ENCODE measurements at regions not wholly inside any gene's neighbourhood (a gene's known extent, or its start where the extent isn't known, plus 50 kb on each side); places are given as distances from the start of the nearest gene placed in this dataset.

GRCh38 chr10:9015447-9015846 is 961.0 kb downstream of the GATA3 start:
- TF ChIP-seq CTCF (IDR thresholded peaks at IDR 0.05), result no peak
- H3K27me3 ChIP-seq, result no peaks in the 10 kb centered on the region
- H3K4me3 ChIP-seq, result no peak overlapping the region
- DNase-seq (ENCODE audit: low spot score), result no peak
- H3K36me3 ChIP-seq, result no peaks in the 10 kb centered on the region
- H3K4me1 ChIP-seq, result no peaks in the 10 kb centered on the region
- H3K9me3 ChIP-seq, result no peaks in the 10 kb centered on the region
- H3K27ac ChIP-seq, result no peak overlapping the region

- Histone ChIP-seq H3K27me3 (no peaks in the 10 kb centered on the region), H3K27ac (no peak overlapping the region), H3K36me3 (no peaks in the 10 kb centered on the region), H3K4me1 (no peaks in the 10 kb centered on the region), H3K9me3 (no peaks in the 10 kb centered on the region), H3K4me3 (no peak overlapping the region)
- TF ChIP-seq CTCF (IDR thresholded peaks at IDR 0.05), result no peak
- DNase-seq (ENCODE audit: low spot score), result no peak
These were observed 962.4 kb downstream of the GATA3 start for GRCh38 chr10:9016930-9017329.

- no peak for TF ChIP-seq CTCF (IDR thresholded peaks at IDR 0.05)
- Histone ChIP-seq H3K27ac (no peak overlapping the region), H3K4me1 (no peaks in the 10 kb centered on the region), H3K36me3 (no peaks in the 10 kb centered on the region), H3K27me3 (no peaks in the 10 kb centered on the region), H3K4me3 (no peak overlapping the region), H3K9me3 (no peaks in the 10 kb centered on the region)
- no peak for DNase-seq (ENCODE audit: low spot score)
These were observed 964.0 kb downstream of the GATA3 start for GRCh38 chr10:9018195-9019173.

- no peaks in the 10 kb centered on the region for H3K27me3 ChIP-seq
- H3K27ac ChIP-seq, result no peak overlapping the region
- no peak for TF ChIP-seq CTCF (IDR thresholded peaks at IDR 0.05)
- no peak for DNase-seq (ENCODE audit: low spot score)
- H3K4me1 ChIP-seq, result no peaks in the 10 kb centered on the region
- no peak overlapping the region for H3K4me3 ChIP-seq
- H3K36me3 ChIP-seq, result no peaks in the 10 kb centered on the region
- no peaks in the 10 kb centered on the region for H3K9me3 ChIP-seq
These were observed 968.7 kb downstream of the GATA3 start for GRCh38 chr10:9023206-9023605.

- TF ChIP-seq CTCF (IDR thresholded peaks at IDR 0.05), result no peak
- Histone ChIP-seq H3K4me3 (no peak overlapping the region), H3K9me3 (no peaks in the 10 kb centered on the region), H3K36me3 (no peaks in the 10 kb centered on the region), H3K4me1 (no peaks in the 10 kb centered on the region), H3K27me3 (no peaks in the 10 kb centered on the region), H3K27ac (no peak overlapping the region)
- no peak for DNase-seq (ENCODE audit: low spot score)
These were observed 969.7 kb downstream of the GATA3 start for GRCh38 chr10:9024210-9024609.

Measured in right atrium auricular region (tissue), 2 donors.